ENCODE measurements at regions not wholly inside any gene's neighbourhood (a gene's known extent, or its start where the extent isn't known, plus 50 kb on each side); places are given as distances from the start of the nearest gene placed in this dataset.
A peak's percentile ranks its signal among the peaks of the same experiment; 100 is the strongest.

DNA sequence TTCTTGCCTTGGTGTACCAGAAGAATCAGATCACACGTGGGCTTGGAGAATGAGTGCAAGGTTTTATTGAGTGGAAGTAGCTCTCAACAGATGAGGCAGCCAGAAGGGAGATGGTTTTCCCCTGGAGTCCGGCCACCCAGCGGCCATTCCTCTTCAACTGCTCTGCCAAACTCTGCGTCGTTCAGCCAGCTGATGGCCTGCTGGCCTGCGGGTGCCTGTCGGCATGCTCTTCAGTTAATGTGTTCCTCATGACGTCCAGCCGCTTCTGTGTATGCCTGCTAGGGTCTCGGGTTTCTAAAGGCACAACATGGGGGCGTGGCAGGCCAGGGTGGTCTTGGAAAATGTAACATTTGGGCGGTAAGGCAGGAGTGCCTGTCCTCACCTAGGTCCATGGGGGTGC, 487.9 kb upstream of the LRRC4C start:
- Histone ChIP-seq H3K4me3 (no peak overlapping the region), H3K9me3 (ENCODE audit: low read depth) (no peaks in the 10 kb centered on the region), H3K36me3 (no peaks in the 10 kb centered on the region), H3K27me3 (no peaks in the 10 kb centered on the region), H3K27ac (no peak overlapping the region), H3K4me1 (ENCODE audit: low read depth) (no peaks in the 10 kb centered on the region)
- TF ChIP-seq, protein P1, sequence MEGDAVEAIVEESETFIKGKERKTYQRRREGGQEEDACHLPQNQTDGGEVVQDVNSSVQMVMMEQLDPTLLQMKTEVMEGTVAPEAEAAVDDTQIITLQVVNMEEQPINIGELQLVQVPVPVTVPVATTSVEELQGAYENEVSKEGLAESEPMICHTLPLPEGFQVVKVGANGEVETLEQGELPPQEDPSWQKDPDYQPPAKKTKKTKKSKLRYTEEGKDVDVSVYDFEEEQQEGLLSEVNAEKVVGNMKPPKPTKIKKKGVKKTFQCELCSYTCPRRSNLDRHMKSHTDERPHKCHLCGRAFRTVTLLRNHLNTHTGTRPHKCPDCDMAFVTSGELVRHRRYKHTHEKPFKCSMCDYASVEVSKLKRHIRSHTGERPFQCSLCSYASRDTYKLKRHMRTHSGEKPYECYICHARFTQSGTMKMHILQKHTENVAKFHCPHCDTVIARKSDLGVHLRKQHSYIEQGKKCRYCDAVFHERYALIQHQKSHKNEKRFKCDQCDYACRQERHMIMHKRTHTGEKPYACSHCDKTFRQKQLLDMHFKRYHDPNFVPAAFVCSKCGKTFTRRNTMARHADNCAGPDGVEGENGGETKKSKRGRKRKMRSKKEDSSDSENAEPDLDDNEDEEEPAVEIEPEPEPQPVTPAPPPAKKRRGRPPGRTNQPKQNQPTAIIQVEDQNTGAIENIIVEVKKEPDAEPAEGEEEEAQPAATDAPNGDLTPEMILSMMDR (IDR thresholded peaks at IDR 0.05; ENCODE audit: low read depth, low read length) = no peak
- peak in 1 of 2 donors; percentile 2 for DNase-seq (ENCODE audit: low read depth in 1 of 2, low spot score in 1 of 2)

DNA sequence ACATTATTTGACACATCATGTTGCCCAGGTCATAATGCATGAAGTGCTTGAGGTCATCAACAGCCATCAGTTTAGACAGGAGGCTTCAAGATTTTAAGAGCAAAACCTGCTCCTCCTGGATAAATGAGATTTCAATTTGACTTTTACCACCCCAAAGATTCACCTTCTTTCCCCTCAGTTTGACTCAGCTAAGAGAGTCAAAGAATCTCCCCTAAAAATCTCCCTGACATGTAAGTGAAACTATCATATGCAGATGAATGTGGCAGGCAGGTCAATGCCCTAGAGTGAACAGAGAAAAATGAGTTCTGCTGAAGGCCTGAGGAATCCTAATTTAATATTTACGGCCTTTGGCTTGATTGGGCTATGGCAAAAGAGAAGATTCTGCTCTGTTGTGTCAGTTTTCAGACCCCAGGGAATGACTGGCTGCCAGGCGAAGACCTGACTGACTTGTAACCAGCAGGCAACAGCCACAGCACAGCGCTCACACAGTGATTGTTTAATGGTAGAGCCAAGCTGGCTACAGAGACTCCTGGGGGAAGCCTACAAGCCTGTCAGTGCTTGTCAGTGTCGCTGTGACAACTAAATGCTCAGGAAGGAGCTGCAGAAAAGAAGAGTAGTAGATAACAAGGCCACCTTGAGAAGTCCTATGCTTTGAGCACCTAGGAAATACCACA, 491.2 kb upstream of the LRRC4C start:
- TF ChIP-seq, protein P1 (IDR thresholded peaks at IDR 0.05; ENCODE audit: low read depth, low read length) = no peak
- DNase-seq (ENCODE audit: low read depth in 1 of 2, low spot score in 1 of 2) = peak in 1 of 2 donors; percentile 11
- Histone ChIP-seq H3K27ac (no peak overlapping the region), H3K9me3 (ENCODE audit: low read depth) (no peaks in the 10 kb centered on the region), H3K36me3 (no peaks in the 10 kb centered on the region), H3K4me3 (no peak overlapping the region), H3K27me3 (no peaks in the 10 kb centered on the region), H3K4me1 (ENCODE audit: low read depth) (no peaks in the 10 kb centered on the region)

DNA sequence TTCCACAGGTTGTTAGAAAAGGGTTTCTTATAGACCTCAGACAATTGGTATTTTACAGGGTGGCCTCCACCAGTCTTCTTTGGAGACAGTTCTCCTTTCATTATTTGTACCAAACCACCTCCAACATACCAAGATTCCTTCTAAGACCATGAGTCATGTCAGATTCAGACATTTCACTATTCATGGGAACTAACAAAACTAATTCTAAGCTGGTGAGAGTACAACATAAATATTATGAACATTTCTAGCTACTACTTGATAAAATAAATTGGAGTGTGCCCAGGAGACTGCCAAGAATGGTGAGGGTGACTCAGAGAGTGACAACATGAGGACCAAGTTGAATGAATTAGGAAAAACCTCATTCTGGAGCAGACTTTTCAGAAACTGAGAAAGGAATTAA, 494.6 kb upstream of the LRRC4C start:
- TF ChIP-seq, protein P1 (IDR thresholded peaks at IDR 0.05; ENCODE audit: low read depth, low read length) = no peak
- Histone ChIP-seq H3K9me3 (ENCODE audit: low read depth) (no peaks in the 10 kb centered on the region), H3K27me3 (no peaks in the 10 kb centered on the region), H3K36me3 (no peaks in the 10 kb centered on the region), H3K27ac (no peak overlapping the region), H3K4me1 (ENCODE audit: low read depth) (no peaks in the 10 kb centered on the region), H3K4me3 (no peak overlapping the region)
- DNase-seq (ENCODE audit: low read depth in 1 of 2, low spot score in 1 of 2) = peak in 1 of 2 donors; percentile 19

DNA sequence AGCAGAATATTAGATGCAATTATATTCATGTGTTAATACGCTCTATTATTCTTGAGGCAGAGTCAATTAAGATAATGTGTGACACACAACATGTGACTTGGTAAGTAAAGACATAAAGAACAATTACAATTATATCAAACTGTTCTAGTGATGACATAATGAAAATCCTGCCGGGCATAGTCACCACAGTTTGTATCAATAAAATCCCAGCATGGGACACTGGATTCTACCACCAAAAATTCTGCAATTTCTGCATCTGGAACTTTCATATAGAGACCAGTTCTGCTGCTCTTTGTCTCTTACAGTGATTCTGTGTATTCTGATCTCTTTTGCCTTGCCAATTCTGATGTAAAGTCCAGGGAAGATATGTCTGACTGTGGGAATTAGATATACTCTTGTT, 495.6 kb upstream of the LRRC4C start:
- Histone ChIP-seq H3K36me3 (no peaks in the 10 kb centered on the region), H3K4me3 (no peak overlapping the region), H3K4me1 (ENCODE audit: low read depth) (no peaks in the 10 kb centered on the region), H3K9me3 (ENCODE audit: low read depth) (no peaks in the 10 kb centered on the region), H3K27me3 (no peaks in the 10 kb centered on the region), H3K27ac (no peak overlapping the region)
- TF ChIP-seq, protein P1 (IDR thresholded peaks at IDR 0.05; ENCODE audit: low read depth, low read length) = no peak
- no peak for DNase-seq (ENCODE audit: low read depth in 1 of 2, low spot score in 1 of 2)

DNA sequence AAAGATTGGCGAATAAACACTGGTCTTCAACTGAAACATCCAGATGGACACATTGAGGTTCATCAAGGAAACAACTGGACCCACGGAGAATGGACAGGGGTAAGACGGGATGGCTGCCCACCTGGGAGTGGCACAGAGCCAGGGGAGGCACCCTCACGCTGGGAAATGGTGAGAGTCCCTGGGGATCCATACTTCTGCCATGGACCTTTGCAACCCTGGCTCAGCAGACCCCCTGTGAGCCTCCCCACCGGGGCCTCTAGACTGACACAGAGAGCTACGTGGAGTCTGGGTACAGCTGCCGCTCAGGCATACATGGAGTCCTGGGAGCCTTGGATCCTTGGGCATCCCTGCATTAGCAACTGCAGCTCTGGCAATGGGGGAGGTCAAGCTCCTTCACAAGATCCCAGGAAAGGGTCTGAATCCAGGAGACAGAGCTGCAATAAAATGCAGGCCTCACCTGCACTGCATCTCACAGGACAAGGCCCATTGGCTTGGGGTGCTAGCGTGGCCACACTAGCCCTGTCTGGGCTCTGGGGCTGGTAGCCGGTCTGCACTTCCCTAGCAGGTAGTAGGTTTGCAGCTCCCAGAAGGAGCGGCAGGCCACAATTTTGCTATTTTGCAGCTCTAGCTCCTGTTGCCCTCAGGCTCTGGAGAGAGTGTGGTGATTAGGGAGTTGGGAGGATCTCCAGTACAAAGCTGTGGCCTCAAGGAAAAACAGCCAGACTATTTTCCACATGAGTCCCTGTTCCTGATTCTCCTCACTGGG, 496.4 kb upstream of the LRRC4C start:
- H3K27me3 ChIP-seq = no peaks in the 10 kb centered on the region
- TF ChIP-seq, protein P1 (IDR thresholded peaks at IDR 0.05; ENCODE audit: low read depth, low read length) = no peak
- no peaks in the 10 kb centered on the region for H3K9me3 ChIP-seq (ENCODE audit: low read depth)
- no peaks in the 10 kb centered on the region for H3K36me3 ChIP-seq
- no peak overlapping the region for H3K27ac ChIP-seq
- DNase-seq (ENCODE audit: low read depth in 1 of 2, low spot score in 1 of 2) = no peak
- no peaks in the 10 kb centered on the region for H3K4me1 ChIP-seq (ENCODE audit: low read depth)
- no peak overlapping the region for H3K4me3 ChIP-seq

All from cardiac muscle cell (in vitro differentiated cells and primary cell).